Activated T-cell treated with anti-CD3 and anti-CD28 coated beads, Interleukin-2, amount 50 U/mL, for 72 hours (primary cell): ENCODE measurements at regions not wholly inside any gene's neighbourhood (a gene's known extent, or its start where the extent isn't known, plus 50 kb on each side); places are given as distances from the start of the nearest gene placed in this dataset.

ENCODE experiments used
- ATAC-seq, 2 donors: fragments of 150-1000 bp; cut with Tn5 transposase; replicated peaks in 1 of 2; 2 replicates each; pipeline ENCODE4 v1.10.0; 2021; ENCODE audit warnings: moderate library complexity in 2 of 2, mild to moderate bottlenecking in 1 of 2
- DNase-seq, 2 donors: peaks; one replicate each; pipeline ENCODE4 v3.0.0; 2021 to 2022; ENCODE audit warnings: mixed read lengths in 1 of 2
- H3K27ac Mint-ChIP-seq: one replicate; pipeline ENCODE4 v1.8.0; 2022; ENCODE audit warnings: mild to moderate bottlenecking, moderate library complexity, mixed read lengths
- H3K27me3 Mint-ChIP-seq: one replicate; pipeline ENCODE4 v1.8.0; 2022; ENCODE audit warnings: low read depth, mixed read lengths
- H3K36me3 Mint-ChIP-seq, 2 donors: one replicate each; pipeline ENCODE4 v1.8.0; 2022; ENCODE audit warnings: mixed read lengths in 2 of 2, mild to moderate bottlenecking in 1 of 2; ENCODE audit not compliant: insufficient read depth in 2 of 2
- H3K4me1 Mint-ChIP-seq: one replicate; pipeline ENCODE4 v1.8.0; 2022; ENCODE audit warnings: low read depth, mixed read lengths
- H3K4me3 Mint-ChIP-seq, 2 donors: one replicate each; pipeline ENCODE4 v1.8.0; 2022; ENCODE audit warnings: mild to moderate bottlenecking in 2 of 2, mixed read lengths in 2 of 2, moderate library complexity in 2 of 2
- H3K9me3 Mint-ChIP-seq, 2 donors: one replicate each; pipeline ENCODE4 v1.8.0; 2022; ENCODE audit warnings: mixed read lengths in 2 of 2

GRCh38 chr5:63249960-63250359 is 671.3 kb downstream of the LRRC70 start:
- H3K9me3 Mint-ChIP-seq: peaks cover 0 to 7% of the 10 kb centered on the region in 2 donors

GRCh38 chr5:63247651-63248050 is 669.0 kb downstream of the LRRC70 start:
- no peak for DNase-seq
- no peaks in the 10 kb centered on the region for H3K9me3 Mint-ChIP-seq
- ATAC-seq: no peak
- no peak overlapping the region for H3K4me3 Mint-ChIP-seq
- no peak overlapping the region for H3K27ac Mint-ChIP-seq
- no peaks in the 10 kb centered on the region for H3K36me3 Mint-ChIP-seq
- H3K27me3 Mint-ChIP-seq: no peaks in the 10 kb centered on the region
- H3K4me1 Mint-ChIP-seq: no peaks in the 10 kb centered on the region

More at GRCh38 chr5:63249960-63250359, 671.3 kb downstream of the LRRC70 start:
- Mint-ChIP-seq H3K36me3 (no peaks in the 10 kb centered on the region), H3K4me1 (no peaks in the 10 kb centered on the region), H3K27ac (no peak overlapping the region), H3K4me3 (no peak overlapping the region), H3K27me3 (no peaks in the 10 kb centered on the region)
- DNase-seq (no peak), ATAC-seq (no peak)

GRCh38 chr5:63245271-63245670 is 666.7 kb downstream of the LRRC70 start:
- no peaks in the 10 kb centered on the region for H3K36me3 Mint-ChIP-seq
- H3K4me3 Mint-ChIP-seq: no peak overlapping the region
- H3K27me3 Mint-ChIP-seq: no peaks in the 10 kb centered on the region
- no peak overlapping the region for H3K27ac Mint-ChIP-seq
- peaks cover 0 to 2% of the 10 kb centered on the region in 2 donors for H3K9me3 Mint-ChIP-seq
- no peaks in the 10 kb centered on the region for H3K4me1 Mint-ChIP-seq
- ATAC-seq (no peak), DNase-seq (no peak)

GRCh38 chr5:63240063-63240755 is 661.6 kb downstream of the LRRC70 start:
- no peak overlapping the region for H3K4me3 Mint-ChIP-seq
- no peaks in the 10 kb centered on the region for H3K27me3 Mint-ChIP-seq
- no peaks in the 10 kb centered on the region for H3K4me1 Mint-ChIP-seq
- no peak overlapping the region for H3K27ac Mint-ChIP-seq
- ATAC-seq (no peak), DNase-seq (no peak)
- H3K9me3 Mint-ChIP-seq: peaks cover 0 to 3% of the 10 kb centered on the region in 2 donors
- H3K36me3 Mint-ChIP-seq: no peaks in the 10 kb centered on the region

- H3K27ac Mint-ChIP-seq: no peak overlapping the region
- H3K27me3 Mint-ChIP-seq: no peaks in the 10 kb centered on the region
- H3K4me3 Mint-ChIP-seq: no peak overlapping the region
- peaks cover 1 to 5% of the 10 kb centered on the region in 2 donors for H3K9me3 Mint-ChIP-seq
- ATAC-seq (no peak), DNase-seq (no peak)
- H3K36me3 Mint-ChIP-seq: no peaks in the 10 kb centered on the region
- no peaks in the 10 kb centered on the region for H3K4me1 Mint-ChIP-seq
Measured at GRCh38 chr5:63233911-63234310, 655.3 kb downstream of the LRRC70 start.

- Mint-ChIP-seq H3K36me3 (no peaks in the 10 kb centered on the region), H3K27me3 (no peaks in the 10 kb centered on the region), H3K9me3 (peaks cover 0 to 5% of the 10 kb centered on the region in 2 donors), H3K27ac (no peak overlapping the region), H3K4me1 (no peaks in the 10 kb centered on the region), H3K4me3 (no peak overlapping the region)
- ATAC-seq: no peak
- no peak for DNase-seq
Measured at GRCh38 chr5:63233361-63233760, 654.7 kb downstream of the LRRC70 start.

GRCh38 chr5:63230754-63231153 is 652.1 kb downstream of the LRRC70 start:
- ATAC-seq: no peak

GRCh38 chr5:63228154-63228553 is 649.5 kb downstream of the LRRC70 start:
- H3K36me3 Mint-ChIP-seq: no peaks in the 10 kb centered on the region

More at GRCh38 chr5:63230754-63231153, 652.1 kb downstream of the LRRC70 start:
- no peaks in the 10 kb centered on the region for H3K27me3 Mint-ChIP-seq
- no peaks in the 10 kb centered on the region for H3K4me1 Mint-ChIP-seq
- no peak for DNase-seq
- no peak overlapping the region for H3K27ac Mint-ChIP-seq
- H3K36me3 Mint-ChIP-seq: no peaks in the 10 kb centered on the region
- H3K9me3 Mint-ChIP-seq: peaks cover 0 to 8% of the 10 kb centered on the region in 2 donors
- no peak overlapping the region for H3K4me3 Mint-ChIP-seq

GRCh38 chr5:63220244-63220643 is 641.6 kb downstream of the LRRC70 start:
- H3K27ac Mint-ChIP-seq: no peak overlapping the region
- no peak for ATAC-seq
- H3K36me3 Mint-ChIP-seq: no peaks in the 10 kb centered on the region
- no peaks in the 10 kb centered on the region for H3K9me3 Mint-ChIP-seq
- no peaks in the 10 kb centered on the region for H3K27me3 Mint-ChIP-seq
- no peak for DNase-seq
- no peak overlapping the region for H3K4me3 Mint-ChIP-seq
- H3K4me1 Mint-ChIP-seq: no peaks in the 10 kb centered on the region

More at GRCh38 chr5:63228154-63228553, 649.5 kb downstream of the LRRC70 start:
- Mint-ChIP-seq H3K27ac (no peak overlapping the region), H3K9me3 (peaks cover 0 to 8% of the 10 kb centered on the region in 2 donors), H3K4me3 (no peak overlapping the region), H3K27me3 (no peaks in the 10 kb centered on the region), H3K4me1 (no peaks in the 10 kb centered on the region)
- ATAC-seq (no peak), DNase-seq (no peak)

- peaks cover 0 to 4% of the 10 kb centered on the region in 2 donors for H3K9me3 Mint-ChIP-seq
- DNase-seq (no peak), ATAC-seq (no peak)
- H3K36me3 Mint-ChIP-seq: no peaks in the 10 kb centered on the region
- H3K4me1 Mint-ChIP-seq: no peaks in the 10 kb centered on the region
- H3K27me3 Mint-ChIP-seq: no peaks in the 10 kb centered on the region
- H3K27ac Mint-ChIP-seq: no peak overlapping the region
- no peak overlapping the region for H3K4me3 Mint-ChIP-seq
Measured at GRCh38 chr5:63217422-63217821, 638.8 kb downstream of the LRRC70 start.

- no peak for DNase-seq
- no peak overlapping the region for H3K27ac Mint-ChIP-seq
- H3K27me3 Mint-ChIP-seq: no peaks in the 10 kb centered on the region
- H3K4me1 Mint-ChIP-seq: no peaks in the 10 kb centered on the region
- ATAC-seq: no peak
- H3K36me3 Mint-ChIP-seq: no peaks in the 10 kb centered on the region
- H3K4me3 Mint-ChIP-seq: no peak overlapping the region
- peaks cover 0 to 4% of the 10 kb centered on the region in 2 donors for H3K9me3 Mint-ChIP-seq
Measured at GRCh38 chr5:63213256-63213655, 634.6 kb downstream of the LRRC70 start.

- H3K9me3 Mint-ChIP-seq: peaks cover 0 to 4% of the 10 kb centered on the region in 2 donors
- no peaks in the 10 kb centered on the region for H3K27me3 Mint-ChIP-seq
- H3K4me1 Mint-ChIP-seq: no peaks in the 10 kb centered on the region
- ATAC-seq (no peak), DNase-seq (no peak)
- no peaks in the 10 kb centered on the region for H3K36me3 Mint-ChIP-seq
- H3K4me3 Mint-ChIP-seq: no peak overlapping the region
- H3K27ac Mint-ChIP-seq: no peak overlapping the region
Measured at GRCh38 chr5:63211448-63212132, 633.0 kb downstream of the LRRC70 start.

GRCh38 chr5:63205976-63206375 is 627.4 kb downstream of the LRRC70 start:
- no peaks in the 10 kb centered on the region for H3K27me3 Mint-ChIP-seq
- no peaks in the 10 kb centered on the region for H3K36me3 Mint-ChIP-seq
- H3K4me3 Mint-ChIP-seq: no peak overlapping the region
- no peaks in the 10 kb centered on the region for H3K4me1 Mint-ChIP-seq
- H3K27ac Mint-ChIP-seq: no peak overlapping the region
- no peak for ATAC-seq
- peaks cover 1 to 3% of the 10 kb centered on the region in 2 donors for H3K9me3 Mint-ChIP-seq
- no peak for DNase-seq
